NCI-H526 treated with DMSO at 0.1 percent for 48 hours (cell line): ENCODE measurements at regions not wholly inside any gene's neighbourhood (a gene's known extent, or its start where the extent isn't known, plus 50 kb on each side); places are given as distances from the start of the nearest gene placed in this dataset.
A peak's percentile ranks its signal among the peaks of the same experiment; 100 is the strongest.

Experiments used
- DNase-seq: peaks from one replicate; lab custom pipeline; 2025; lab: John Stamatoyannopoulos, UW

DNA sequence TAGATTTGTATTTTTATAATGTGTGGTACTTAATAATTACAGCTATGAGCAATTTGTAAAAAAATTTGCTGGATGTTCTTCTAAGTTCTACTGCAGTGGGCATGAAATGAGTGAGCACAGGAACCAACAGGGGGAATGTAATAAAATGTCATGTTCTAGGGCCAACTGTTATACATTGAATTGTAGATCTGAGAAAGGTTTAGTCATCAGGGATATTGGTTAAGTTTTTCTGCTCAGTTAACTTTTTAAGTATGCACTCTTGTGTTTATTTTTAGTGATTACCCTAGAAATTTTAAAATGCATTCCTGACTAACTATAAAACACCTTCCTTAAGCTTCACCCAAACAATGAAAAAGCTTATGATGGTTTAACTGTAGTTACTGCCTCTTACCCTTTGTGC is 101.8 kb downstream of the CAND1 start:
- DNase-seq = no peak

DNA sequence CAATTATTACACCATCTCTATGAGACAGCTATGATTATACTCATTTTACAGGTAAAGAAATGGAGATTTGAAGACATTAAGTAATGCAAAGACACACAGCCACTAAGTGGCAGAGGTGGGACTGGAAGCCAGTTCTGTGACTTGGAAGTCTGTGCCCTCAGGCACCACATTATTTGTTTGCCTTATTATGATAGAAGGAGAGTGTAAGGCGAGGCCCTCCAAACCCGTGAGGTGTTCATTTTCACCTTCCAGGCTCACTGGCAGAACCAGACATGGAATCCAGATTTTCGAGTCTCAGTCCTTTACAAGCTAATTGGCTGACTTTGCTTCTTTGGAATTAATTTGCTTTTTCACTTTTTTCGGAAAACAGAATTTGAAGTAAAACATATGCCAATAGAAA is 107.9 kb downstream of the CAND1 start:
- no peak for DNase-seq

DNA sequence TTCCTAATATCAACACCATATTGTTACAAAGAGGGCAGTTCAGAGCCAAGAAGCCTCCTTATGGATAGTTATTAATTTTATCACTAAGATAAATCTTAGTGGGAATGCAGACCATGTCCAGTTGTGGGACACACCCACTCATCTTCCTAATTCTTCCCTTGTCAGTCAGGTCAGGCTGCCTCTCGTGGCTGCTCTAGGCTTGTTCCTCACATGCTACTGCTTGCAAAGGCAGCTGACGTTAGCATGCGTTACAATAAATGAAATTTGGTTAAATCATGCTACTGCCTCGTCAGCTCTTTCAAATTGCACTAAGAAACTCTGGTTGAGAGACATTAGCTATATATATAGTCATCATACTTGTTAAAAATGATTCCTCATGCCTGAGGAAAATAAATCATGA is 108.4 kb downstream of the CAND1 start:
- no peak for DNase-seq

DNA sequence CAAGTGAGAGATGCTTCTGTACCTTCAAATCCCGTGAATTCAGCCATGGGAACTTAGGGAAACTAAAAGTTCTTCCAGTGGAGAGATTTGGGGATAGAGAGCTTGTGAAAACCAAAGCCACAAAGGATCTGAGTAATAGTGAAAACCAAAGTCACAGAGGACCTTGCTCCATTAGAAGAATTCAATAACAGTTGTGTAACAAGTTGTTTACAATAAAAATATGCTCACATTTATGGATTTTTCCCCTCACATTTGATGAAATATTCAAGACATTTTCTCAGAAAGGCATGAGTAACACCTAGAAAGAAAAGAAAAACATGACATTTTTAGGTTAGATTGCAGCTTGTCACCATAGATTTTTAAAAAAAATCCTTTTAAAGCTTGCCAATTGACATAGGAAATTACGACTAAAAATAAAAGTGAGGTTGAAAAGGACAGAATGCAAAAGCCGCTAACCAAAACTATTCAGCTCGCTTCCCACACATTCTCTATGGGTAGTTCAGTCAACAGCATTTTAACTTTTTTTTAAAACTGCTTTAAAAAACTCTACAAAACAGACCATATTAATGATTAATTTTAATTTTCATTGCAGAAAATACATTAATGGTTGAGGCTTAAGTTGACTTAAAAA is 113.2 kb downstream of the CAND1 start:
- DNase-seq = no peak

DNA sequence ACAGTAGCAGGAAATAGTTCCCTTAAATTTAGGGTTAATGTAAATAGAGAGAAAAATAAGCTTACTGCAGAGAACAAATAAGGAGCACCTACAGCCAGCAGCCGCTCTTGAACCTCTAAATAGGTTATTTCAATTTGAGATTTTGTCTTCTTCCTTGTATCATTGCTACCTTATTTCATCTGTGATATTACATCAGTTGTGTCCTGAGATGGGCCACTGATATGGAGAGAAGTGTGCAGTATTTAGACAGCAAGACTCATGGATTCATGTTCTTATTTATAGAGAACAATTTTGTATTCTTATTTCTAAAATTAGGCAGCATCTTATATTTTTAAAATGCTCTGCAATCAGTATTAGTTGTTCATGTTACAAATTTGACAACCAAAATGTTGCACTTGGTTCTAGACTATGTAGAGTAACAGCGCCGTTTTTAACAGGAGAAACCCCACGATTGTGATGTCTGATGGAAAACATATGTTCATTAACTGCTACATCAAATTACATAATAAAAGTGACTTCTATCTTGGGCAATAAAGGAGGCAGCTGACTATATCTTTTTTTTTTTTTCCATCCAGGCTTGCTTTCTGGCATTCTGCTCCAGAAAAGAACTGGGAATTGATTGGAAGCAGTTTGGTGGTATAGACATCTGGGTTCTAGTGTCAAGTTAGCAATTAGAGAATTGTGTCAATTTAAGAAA is 117.9 kb downstream of the CAND1 start:
- DNase-seq = no peak

DNA sequence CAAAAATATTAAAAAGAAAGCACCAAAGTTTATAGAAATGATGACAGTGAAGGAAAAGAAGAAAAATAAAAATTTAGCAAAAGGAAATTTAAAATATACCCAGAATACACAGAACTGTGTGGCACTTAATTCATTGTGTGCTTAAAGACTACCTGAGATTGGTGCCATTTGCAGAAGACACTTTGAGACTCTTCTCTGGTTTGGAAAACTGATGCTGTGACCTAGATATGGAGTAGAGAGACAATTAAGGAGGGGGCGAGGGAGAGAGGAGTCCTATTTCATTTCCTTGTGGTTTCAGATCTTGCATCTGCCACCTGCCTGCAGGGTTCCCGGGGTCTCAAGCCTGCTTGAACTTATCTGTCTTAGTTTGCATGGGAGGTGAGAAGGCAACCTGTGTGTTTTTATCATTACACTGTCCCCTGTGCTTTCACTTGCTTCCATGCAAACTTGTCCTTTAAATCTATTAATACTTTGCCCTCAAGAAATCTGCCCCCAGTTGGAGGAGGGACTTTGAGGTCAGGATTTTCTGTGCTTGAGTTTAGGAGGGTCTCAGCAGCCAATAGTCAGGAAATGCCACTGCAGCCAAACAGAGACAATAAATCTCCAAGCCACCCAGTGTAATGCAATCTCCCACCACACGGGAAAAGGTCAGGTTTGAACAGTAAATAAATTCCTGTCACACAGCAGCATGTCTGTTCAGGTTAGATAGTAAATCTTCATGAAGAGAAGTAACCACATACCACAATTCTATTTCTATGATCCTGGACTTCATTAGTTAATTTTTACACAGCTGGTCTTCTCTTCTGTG is 119.4 kb downstream of the CAND1 start:
- DNase-seq = peak; percentile 17

DNA sequence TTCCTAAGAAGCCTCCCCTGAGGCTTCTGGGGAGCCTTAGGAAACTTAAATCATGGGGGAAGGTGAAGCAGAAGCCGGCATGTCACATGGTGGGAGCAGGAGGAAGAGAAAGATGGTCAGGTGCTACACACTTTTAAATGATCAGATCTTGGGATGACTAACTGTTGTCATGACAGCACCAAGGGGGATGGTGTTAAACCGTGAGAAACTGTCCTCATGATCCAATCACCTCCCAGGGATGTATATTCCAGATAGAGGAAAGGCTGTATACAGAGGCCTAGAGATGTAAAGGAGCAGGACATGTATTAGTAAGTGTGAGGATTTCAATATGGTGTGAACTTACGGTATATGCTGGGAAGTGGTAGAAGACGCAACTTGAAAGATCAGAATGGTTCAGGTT is 121.1 kb downstream of the CAND1 start:
- DNase-seq = no peak

DNA sequence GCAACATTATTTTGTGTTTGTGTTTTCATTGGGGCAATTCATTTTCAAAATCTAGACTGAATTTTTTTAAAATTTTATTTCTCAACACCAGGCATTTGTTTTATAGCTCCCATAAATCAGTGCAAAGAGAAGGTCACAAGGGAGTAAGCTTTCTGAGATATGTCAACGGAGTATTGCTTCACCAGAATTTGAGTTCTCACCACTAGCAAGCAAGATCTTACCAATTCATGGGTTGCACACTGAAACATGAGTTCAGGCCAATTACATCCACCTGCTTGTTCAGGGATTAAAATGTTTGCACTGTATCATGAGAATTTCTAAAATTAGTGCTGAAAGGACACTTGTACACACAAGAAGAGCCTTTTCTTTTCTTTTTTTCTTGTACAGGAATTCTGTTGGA is 121.9 kb downstream of the CAND1 start:
- no peak for DNase-seq

DNA sequence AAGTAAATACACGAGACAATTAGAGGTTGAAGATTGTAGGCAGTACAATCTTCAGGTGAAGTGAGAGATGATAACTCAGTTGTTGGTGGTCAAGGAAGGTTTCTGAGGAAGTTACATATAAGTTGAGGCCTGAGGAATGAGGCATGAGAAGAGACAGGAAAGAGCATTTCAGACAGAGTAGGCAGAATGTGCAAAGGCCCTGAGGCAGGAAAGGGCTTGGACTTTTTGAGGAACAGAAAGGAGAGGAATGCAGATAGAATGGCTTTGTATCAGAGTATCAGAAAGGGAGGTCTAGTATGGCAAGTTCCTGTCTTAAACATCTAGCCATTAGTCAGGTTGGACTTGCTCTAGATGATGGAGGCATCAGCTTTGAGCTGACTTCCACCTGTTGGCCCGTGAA is 122.5 kb downstream of the CAND1 start:
- DNase-seq = no peak

DNA sequence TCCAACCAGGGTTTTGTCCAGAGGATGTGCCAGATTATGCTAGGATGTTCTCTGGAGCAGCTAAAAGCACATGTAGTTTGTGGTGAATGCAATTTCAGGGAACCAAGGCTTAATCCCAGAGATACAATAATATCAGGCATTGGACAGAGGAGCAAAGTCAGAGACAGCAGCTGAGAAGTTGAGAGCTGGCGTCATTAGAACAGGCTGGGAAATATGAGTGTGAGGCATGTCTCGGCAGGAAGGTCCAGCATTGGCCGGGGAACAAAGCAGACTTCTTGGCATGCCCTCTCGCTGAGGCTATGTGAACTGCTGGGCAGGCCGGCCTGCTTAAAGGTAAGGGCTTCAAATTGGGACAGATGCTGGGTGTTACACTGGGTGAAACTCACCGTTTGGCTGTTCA is 125.4 kb downstream of the CAND1 start:
- DNase-seq = no peak

DNA sequence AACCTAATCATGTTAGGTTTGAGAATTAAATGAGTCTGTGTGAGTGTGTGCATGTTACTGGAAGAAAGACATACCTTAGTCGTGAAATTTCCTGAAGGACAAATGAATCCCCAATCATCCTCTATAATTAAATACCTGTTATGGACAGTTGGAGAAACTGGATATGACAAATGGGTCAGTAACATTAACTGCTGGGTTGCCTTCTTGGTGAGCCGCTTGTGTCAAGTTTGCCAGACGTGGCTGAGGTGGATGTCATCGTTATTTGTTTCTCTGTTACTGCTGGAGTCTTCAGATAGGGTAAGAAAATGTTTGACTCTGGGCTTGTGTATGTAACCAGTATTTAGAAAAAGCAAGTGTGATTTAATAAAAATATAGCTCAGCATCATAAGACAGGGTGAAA is 131.6 kb downstream of the CAND1 start:
- no peak for DNase-seq

DNA sequence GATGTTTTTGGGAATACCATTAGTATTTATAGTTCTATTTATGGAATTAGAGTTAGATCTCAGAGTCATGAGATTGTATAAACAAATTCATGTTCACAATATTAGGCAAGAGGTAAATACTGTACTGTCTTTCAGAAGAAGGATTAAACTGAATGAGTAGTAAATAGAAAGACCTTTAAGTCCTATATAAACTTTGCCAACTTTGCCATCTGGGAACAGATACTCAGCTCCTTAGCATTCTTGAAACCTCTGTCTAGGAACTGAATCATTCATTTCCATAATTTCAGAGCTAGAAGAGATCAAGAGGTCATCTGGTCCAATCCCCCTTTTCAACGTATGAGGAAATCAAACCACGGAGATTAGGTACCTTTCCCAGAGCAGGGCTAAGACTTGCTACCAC is 141.1 kb downstream of the CAND1 start:
- DNase-seq = no peak

DNA sequence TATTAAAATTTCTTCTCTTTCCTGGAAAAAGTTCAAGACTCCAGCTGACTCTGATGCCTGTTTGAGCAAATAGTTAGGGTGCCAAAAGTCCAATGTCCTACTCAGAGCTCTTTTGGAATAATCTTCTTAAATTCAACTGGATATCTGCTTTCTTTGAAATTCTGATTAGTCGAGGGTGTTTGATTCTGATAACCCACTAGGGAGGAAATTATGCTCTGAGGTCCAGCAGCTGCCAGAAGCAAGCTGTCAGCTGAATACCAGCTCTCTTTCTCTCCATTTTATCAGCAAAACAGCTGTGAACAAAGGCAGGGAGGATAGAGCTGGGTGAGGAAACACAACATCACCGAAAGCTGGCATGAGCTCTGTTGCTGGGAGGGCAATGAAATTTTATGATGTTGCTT is 141.5 kb downstream of the CAND1 start:
- DNase-seq = peak; percentile 14

DNA sequence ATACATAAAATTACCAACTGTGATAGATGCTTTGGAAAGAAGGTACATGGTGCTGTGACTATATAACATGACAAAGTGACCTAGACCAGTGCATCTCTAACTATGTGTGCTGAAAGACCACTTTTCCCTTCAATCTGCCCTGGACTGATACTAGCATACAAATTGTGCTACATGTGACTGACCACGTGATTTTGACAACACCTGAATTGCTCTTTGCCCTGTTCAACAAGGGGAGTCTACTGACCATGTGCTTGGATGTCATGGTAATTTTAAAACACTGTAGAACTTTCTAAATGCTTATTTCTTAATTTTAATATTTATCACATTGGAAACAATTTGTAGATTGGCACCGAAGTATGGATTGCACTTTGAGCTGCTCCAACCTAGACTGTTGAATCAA is 142.4 kb downstream of the CAND1 start:
- no peak for DNase-seq

DNA sequence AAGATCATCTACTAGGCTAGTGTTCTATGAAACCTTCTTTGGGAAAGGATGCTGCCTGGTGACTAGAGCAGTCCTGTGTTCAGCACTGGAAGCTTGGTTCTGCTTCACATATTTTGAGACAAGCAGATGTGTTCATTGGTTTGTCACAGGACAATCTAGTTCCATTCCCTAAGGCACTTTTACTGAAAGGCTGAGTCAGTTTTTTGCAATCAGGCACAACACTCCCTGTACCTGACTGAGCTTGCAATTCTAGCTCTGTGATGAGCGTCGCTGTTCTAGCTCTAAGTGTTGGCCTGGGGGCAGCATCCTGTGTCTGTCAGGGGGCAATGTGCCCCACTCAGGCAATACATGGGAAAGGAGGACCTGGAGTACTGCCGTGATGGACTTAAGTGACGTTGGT is 144.4 kb downstream of the CAND1 start:
- DNase-seq = no peak

DNA sequence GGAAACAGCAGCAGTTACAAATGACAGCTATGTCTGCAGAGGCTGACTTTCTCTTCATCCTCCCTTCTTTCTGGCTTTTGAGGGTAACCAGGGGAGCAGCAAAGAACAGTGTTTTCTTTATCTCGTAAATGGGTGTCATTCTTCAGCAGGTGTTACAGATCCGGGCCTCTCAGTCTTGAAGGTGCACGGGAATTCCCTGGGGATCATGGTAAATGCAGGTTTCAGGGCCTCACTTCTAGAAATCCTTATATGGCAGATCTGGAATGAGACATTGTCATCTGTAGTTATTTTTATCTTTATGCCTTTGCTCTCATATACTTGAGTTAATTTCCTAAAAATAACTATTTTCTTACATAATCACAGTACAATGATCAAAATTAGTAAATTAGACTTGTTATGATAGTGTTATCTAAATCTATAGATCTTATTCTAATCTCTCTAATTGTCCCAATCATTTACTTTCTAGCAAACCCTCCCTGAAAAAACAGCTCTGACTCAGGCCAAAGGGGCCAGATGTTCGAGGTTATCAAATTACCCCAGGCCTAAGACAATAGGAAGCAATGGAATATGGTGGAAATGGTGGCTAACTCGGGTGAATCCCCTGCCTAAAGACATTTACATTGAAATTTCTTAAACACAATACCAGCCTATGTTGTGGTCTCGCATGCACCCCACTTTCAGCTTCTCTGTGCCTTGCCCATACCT is 145.0 kb downstream of the CAND1 start:
- DNase-seq = no peak

DNA sequence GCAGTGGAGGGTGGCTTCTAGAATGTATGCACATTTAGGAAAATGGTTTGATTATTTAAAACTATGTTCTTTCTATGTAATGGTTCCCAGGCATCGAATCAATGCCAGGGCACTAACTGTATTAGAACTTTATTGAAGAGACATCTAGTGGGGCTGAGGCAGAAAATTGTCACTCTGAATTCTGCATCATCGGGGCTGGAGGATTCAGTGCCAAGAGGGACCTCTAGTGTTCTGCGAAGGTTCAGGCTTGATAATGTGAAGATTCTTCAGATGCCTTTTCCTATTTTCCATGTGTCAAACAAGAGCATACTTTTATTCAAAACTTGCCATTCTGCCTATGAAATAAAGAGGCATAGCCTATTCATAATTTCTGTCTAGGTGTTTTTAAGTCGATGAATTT is 146.3 kb downstream of the CAND1 start:
- DNase-seq = peak; percentile 56

DNA sequence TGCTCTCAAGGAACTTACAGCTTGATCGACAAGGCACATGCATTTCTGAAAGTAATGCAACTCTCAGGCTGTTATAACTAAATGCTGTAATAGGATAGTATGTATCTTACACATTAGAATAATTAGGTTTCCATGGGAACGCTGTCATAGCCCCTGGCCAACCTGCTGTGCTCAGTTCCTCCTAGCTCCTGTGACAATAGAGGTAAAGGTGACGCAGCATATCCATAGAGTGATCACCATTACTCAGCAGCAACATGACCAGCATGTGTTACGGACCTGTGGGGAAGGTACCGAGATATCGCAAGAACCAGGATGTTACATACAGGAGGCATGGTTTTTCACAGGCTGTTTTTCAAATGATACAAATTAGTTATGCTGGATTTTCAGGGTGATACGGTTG is 150.7 kb downstream of the CAND1 start:
- DNase-seq = no peak

DNA sequence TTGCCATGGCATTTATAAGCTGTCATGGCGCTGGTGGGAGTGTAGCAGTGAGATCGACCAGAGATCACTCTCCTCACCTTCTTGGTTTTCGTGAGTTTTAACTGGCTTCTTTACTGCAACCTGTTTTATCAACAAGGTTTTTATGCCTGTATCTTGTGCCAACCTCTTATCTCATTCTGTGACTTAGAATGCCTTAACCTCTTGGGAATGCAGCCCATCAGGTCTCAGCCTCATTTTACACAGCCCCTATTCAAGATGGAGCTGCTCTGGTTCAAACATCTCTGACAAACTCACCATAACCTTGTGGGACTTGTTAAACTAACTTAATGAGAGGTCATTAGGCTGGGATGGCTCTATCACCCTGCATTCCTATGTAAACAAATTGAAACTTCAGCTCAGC is 151.3 kb downstream of the CAND1 start:
- DNase-seq = no peak

DNA sequence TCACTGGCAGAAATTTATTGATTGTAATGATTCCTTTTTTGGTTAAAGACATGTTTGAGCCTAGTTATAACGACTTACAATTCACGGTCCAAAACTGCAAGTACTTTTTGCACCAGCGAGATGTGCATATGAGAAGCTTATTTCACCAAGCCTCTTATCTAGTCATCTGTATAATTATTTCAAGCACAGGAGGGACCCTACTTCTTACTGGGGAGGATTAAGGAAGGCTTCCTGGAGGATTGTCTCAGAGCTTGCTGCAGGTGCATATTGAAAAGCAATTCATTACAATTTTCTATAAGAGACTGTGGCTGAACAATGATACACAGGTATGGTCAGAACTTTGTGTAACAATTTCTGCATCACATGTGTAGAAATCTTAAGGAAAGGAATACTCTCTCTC is 152.9 kb downstream of the CAND1 start:
- DNase-seq = no peak

DNA sequence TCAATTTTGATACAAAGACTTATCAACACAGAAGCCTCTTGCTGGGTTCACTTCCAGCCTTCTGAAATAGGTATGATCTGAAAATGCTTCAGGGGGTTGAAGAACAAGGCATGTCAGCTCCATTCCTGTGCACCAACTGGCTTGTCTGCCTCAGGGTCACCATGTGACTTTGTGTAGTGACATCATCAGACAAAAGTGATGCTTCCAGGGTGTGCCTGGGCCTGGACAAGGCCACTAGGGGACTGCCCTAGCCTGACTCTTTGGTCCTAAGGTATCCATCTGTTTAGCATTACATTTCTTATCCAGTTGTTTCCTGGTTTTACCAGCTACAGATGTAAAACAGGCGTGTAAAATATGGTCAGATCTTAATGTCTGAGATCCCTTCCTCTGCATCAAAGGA is 155.6 kb downstream of the CAND1 start:
- DNase-seq = no peak

DNA sequence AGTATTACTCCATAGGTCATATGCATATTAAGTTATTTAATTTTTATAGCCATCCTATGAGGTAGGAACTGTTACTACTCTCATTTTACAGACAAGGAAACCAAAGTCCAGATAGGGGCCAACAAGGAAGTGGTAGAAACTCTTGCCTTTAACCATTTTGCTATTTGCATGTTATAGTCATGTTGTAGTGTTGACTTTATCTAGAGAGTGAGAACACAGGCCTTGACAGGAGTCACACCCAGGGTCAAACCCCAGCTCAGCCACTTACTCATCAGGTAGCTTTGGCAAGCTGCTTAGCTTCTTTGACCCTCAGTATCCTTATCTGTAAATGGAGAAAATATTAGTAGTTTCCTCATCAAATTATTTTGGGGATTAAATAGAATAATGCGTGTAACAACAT is 156.2 kb downstream of the CAND1 start:
- no peak for DNase-seq

DNA sequence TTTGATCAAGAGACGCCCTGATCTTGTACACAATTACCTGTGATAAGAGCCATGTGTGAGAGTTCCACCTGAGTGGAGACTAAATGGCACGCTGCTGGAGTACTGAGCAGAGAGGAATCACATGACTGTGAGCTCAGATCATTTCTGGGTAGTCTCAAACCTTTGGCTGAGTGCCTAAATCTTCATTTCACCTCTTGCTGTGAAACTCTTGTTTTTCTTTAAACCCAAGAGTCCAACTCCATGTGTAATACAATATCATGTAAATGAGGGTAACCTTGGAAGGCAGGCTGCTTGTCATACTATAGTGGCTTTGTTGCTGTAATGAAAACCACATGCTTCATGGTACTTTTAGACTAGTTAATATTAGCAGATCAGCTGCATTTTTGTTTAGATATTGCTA is 156.9 kb downstream of the CAND1 start:
- peak; percentile 21 for DNase-seq
